Smooth muscle cell (in vitro differentiated cells): ENCODE measurements at regions not wholly inside any gene's neighbourhood (a gene's known extent, or its start where the extent isn't known, plus 50 kb on each side); places are given as distances from the start of the nearest gene placed in this dataset.

Experiments used
- DNase-seq: peaks from one replicate; lab custom pipeline; 2025; ENCODE audit not compliant: unreplicated experiment; lab: John Stamatoyannopoulos, UW
- H2AFZ ChIP-seq: fragments of 200-600 bp; sonication (generic); 2 replicates; pipeline ENCODE4 v1.6.0; 2016; ENCODE audit warnings: antibody characterized with exemption, low read depth, mild to moderate bottlenecking
- H3F3A ChIP-seq: fragments of 200-600 bp; sonication (generic); 2 replicates; pipeline ENCODE4 v1.6.0; 2017; ENCODE audit warnings: antibody characterized with exemption, low read depth
- H3K27ac ChIP-seq: fragments of 200-600 bp; sonication (generic); 2 replicates; pipeline ENCODE4 v1.5.1; 2016; ENCODE audit warnings: low read depth, mild to moderate bottlenecking
- H3K27me3 ChIP-seq: fragments of 200-600 bp; sonication (generic); 2 replicates; pipeline ENCODE4 v1.6.1; 2016; ENCODE audit warnings: low read depth, mild to moderate bottlenecking
- H3K36me3 ChIP-seq: fragments of 200-600 bp; sonication (generic); 2 replicates; pipeline ENCODE4 v1.5.1; 2016; ENCODE audit warnings: low read depth
- H3K4me1 ChIP-seq: fragments of 200-600 bp; sonication (generic); 2 replicates; pipeline ENCODE4 v1.5.1; 2016; ENCODE audit warnings: low read depth
- H3K4me2 ChIP-seq: fragments of 200-600 bp; sonication (generic); 2 replicates; pipeline ENCODE4 v1.6.0; 2016; ENCODE audit warnings: mild to moderate bottlenecking
- H3K4me3 ChIP-seq: fragments of 200-600 bp; sonication (generic); 2 replicates; pipeline ENCODE4 v1.5.1; 2016; ENCODE audit warnings: mild to moderate bottlenecking
- H3K79me2 ChIP-seq: fragments of 200-600 bp; sonication (generic); 2 replicates; pipeline ENCODE4 v1.6.0; 2016; ENCODE audit warnings: low read depth, mild to moderate bottlenecking
- H3K9ac ChIP-seq: fragments of 200-600 bp; sonication (generic); 2 replicates; pipeline ENCODE4 v1.6.0; 2016; ENCODE audit warnings: low read depth
- H3K9me3 ChIP-seq: fragments of 200-600 bp; sonication (generic); replicated peaks from 2 replicates; pipeline ENCODE4 v1.5.1; 2016; ENCODE audit warnings: low read depth
- H4K20me1 ChIP-seq: fragments of 200-600 bp; sonication (generic); 2 replicates; pipeline ENCODE4 v1.6.0; 2016; ENCODE audit warnings: low read depth
- CTCF ChIP-seq: fragments of 200-600 bp; sonication (generic); IDR thresholded peaks from 2 replicates; pipeline ENCODE4 v1.5.1; 2017; ENCODE audit warnings: borderline replicate concordance, mild to moderate bottlenecking, antibody characterized with exemption; ENCODE audit not compliant: insufficient read depth, poor library complexity, severe bottlenecking
- WGBS: methylation state at CpG from one replicate; pipeline ENCODE4 v1.1.7; 2016; ENCODE audit warnings: low lambda C conversion rate; 5-methylcytosine and 5-hydroxymethylcytosine counted together

DNA sequence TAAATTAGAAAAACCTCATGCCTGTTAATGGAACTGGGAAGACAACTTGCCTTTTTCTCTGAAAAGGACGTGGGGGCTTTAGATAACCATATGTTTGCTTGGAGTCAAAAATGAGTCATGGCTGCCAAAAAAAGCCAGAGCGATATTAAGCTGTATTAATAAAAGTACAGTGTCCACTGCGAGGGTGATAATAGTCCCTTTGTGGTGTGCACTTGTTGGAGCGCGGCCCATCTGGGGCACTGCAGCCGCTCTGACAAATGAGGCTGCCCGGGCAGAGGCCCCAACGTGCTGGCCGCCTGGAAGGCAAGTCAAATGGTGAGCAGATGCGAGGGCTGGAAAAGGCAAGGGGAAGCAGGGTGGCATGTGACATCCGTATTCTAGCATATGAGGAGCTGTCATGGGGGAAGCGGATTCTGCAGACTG lies 103.3 kb upstream of the NCK2 start:
- Histone ChIP-seq H3K27me3 (peaks cover 4% of the 10 kb centered on the region), H3K27ac (no peak overlapping the region), H3F3A (no peaks in the 10 kb centered on the region), H3K4me2 (no peak overlapping the region), H2AFZ (no peak overlapping the region), H3K9me3 (no peaks in the 10 kb centered on the region), H3K4me3 (no peak overlapping the region), H4K20me1 (no peaks in the 10 kb centered on the region), H3K36me3 (no peaks in the 10 kb centered on the region), H3K4me1 (no peaks in the 10 kb centered on the region), H3K79me2 (no peaks in the 10 kb centered on the region), H3K9ac (no peak overlapping the region)
- WGBS, result 73% methylated on average over 12 of the region's 12 CpGs
- DNase-seq, result no peak
- no peak for TF ChIP-seq CTCF

DNA sequence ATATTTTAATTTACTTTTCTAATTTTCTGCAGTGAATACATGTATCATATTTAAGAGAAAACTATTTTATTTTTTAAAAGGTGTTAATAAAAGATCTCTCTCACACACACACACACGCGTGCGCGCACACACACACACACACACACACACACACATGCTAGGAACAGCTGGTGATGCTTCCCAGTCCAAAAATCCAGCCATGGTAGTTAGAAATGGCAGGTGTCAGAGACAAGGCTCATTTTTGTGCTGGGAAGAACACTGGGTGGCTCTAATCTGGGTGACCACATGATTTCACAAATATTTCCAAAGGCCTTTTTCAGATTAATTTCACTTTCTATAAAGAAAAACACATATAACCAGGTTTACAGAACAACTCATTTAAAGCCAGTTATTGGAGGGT lies 104.5 kb upstream of the NCK2 start:
- DNase-seq, result no peak
- no peak overlapping the region for H3K4me2 ChIP-seq
- H2AFZ ChIP-seq, result no peak overlapping the region
- TF ChIP-seq CTCF, result no peak
- H3K9ac ChIP-seq, result no peak overlapping the region
- H3K4me3 ChIP-seq, result no peak overlapping the region
- H3F3A ChIP-seq, result no peaks in the 10 kb centered on the region
- H3K27ac ChIP-seq, result no peak overlapping the region
- H3K4me1 ChIP-seq, result no peaks in the 10 kb centered on the region
- no peaks in the 10 kb centered on the region for H4K20me1 ChIP-seq
- no peaks in the 10 kb centered on the region for H3K79me2 ChIP-seq
- no peaks in the 10 kb centered on the region for H3K36me3 ChIP-seq
- 43% methylated on average over 4 of the region's 4 CpGs for WGBS
- no peaks in the 10 kb centered on the region for H3K27me3 ChIP-seq
- H3K9me3 ChIP-seq, result no peaks in the 10 kb centered on the region

GRCh38 chr2:105636109-105636740 lies 108.5 kb upstream of the NCK2 start:
- Histone ChIP-seq H2AFZ (no peak overlapping the region), H3F3A (no peaks in the 10 kb centered on the region), H3K27ac (no peak overlapping the region), H3K36me3 (no peaks in the 10 kb centered on the region), H3K4me1 (no peaks in the 10 kb centered on the region), H3K4me3 (no peak overlapping the region), H3K4me2 (no peak overlapping the region), H3K79me2 (no peaks in the 10 kb centered on the region), H4K20me1 (no peaks in the 10 kb centered on the region), H3K27me3 (peaks cover 4% of the 10 kb centered on the region), H3K9ac (no peak overlapping the region), H3K9me3 (no peaks in the 10 kb centered on the region)
- TF ChIP-seq CTCF, result no peak
- no peak for DNase-seq
- WGBS, result 83% methylated on average over 8 of the region's 8 CpGs

DNA sequence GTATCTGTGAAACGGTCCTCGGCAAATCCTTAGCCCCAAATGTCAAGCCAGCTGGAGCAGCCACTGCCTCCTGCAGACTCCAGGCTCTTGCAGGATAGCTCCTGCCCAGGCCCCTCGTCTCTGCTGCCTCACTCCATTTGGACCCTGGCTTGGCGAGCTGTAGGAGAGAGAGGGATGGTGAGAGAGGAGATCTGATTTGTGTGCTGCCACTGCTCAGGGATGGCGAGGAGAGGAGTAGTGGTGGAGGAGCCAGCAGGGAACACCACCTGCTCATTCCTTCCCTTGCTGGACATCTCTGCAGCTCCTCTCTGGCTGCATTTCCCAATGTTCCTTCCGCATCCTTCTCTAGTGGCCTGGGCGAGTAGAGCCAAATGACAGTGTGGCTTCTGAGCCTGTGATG lies 109.1 kb upstream of the NCK2 start:
- Histone ChIP-seq H3K36me3 (no peaks in the 10 kb centered on the region), H3K27ac (no peak overlapping the region), H3K9ac (no peak overlapping the region), H3K27me3 (peaks cover 4% of the 10 kb centered on the region), H4K20me1 (no peaks in the 10 kb centered on the region), H3K4me3 (no peak overlapping the region), H3K4me1 (no peaks in the 10 kb centered on the region), H3K79me2 (no peaks in the 10 kb centered on the region), H2AFZ (no peak overlapping the region), H3K4me2 (no peak overlapping the region), H3K9me3 (no peaks in the 10 kb centered on the region), H3F3A (no peaks in the 10 kb centered on the region)
- 89% methylated on average over 7 of the region's 7 CpGs for WGBS
- TF ChIP-seq CTCF, result no peak
- DNase-seq, result no peak
